Neural progenitor cell (in vitro differentiated cells): ENCODE measurements at regions not wholly inside any gene's neighbourhood (a gene's known extent, or its start where the extent isn't known, plus 50 kb on each side); places are given as distances from the start of the nearest gene placed in this dataset.
"Not testable (repeated sequence)": the region's sequence is repeated elsewhere in the genome, so short reads cannot be mapped to it uniquely, and the experiment has no call there.

ENCODE experiments used
- DNase-seq: peaks from one replicate; pipeline ENCODE4 v3.0.0-alpha.2; 2016; ENCODE audit warnings: low spot score
- H2AFZ ChIP-seq: fragments of 200-600 bp; sonication (generic); replicated peaks from 2 replicates; pipeline ENCODE4 v1.6.1; 2016; ENCODE audit warnings: antibody characterized with exemption
- H3F3A ChIP-seq: fragments of 200-600 bp; sonication (generic); 2 replicates; pipeline ENCODE4 v1.6.1; 2016; ENCODE audit warnings: antibody characterized with exemption, low read depth
- H3K27ac ChIP-seq: fragments of 200-600 bp; sonication (generic); 2 replicates; pipeline ENCODE4 v1.5.1; 2016; ENCODE audit warnings: mild to moderate bottlenecking
- H3K27me3 ChIP-seq: fragments of 200-600 bp; sonication (generic); 2 replicates; pipeline ENCODE4 v1.6.1; 2016; ENCODE audit warnings: mild to moderate bottlenecking, moderate library complexity
- H3K36me3 ChIP-seq: fragments of 200-600 bp; sonication (generic); 2 replicates; pipeline ENCODE4 v1.5.1; 2016
- H3K4me1 ChIP-seq: fragments of 200-600 bp; sonication (generic); 2 replicates; pipeline ENCODE4 v1.6.1; 2016; ENCODE audit warnings: mixed run types
- H3K4me2 ChIP-seq: fragments of 200-600 bp; sonication (generic); 2 replicates; pipeline ENCODE4 v1.6.1; 2016
- H3K4me3 ChIP-seq: fragments of 200-600 bp; sonication (generic); 2 replicates; pipeline ENCODE4 v1.5.1; 2016
- H3K79me2 ChIP-seq: fragments of 200-600 bp; sonication (generic); 2 replicates; pipeline ENCODE4 v1.6.1; 2016; ENCODE audit warnings: low read depth
- H3K9ac ChIP-seq: fragments of 200-600 bp; sonication (generic); 2 replicates; pipeline ENCODE4 v1.6.1; 2016
- H3K9me3 ChIP-seq: fragments of 200-600 bp; sonication (generic); 2 replicates; pipeline ENCODE4 v1.5.1; 2016; ENCODE audit warnings: low read depth
- H4K20me1 ChIP-seq: fragments of 200-600 bp; sonication (generic); 2 replicates; pipeline ENCODE4 v1.6.1; 2016; ENCODE audit warnings: low read depth
- H3K27ac Mint-ChIP-seq: 3 replicates; pipeline ENCODE4 v1.8.0; 2021; ENCODE audit warnings: mixed read lengths
- H3K27me3 Mint-ChIP-seq: 2 replicates; pipeline ENCODE4 v1.8.0; 2022; ENCODE audit warnings: low read depth, mild to moderate bottlenecking, inconsistent platforms, moderate library complexity, mixed read lengths; ENCODE audit not compliant: insufficient read depth
- H3K36me3 Mint-ChIP-seq: 3 replicates; pipeline ENCODE4 v1.8.0; 2021; ENCODE audit warnings: mixed read lengths
- H3K4me1 Mint-ChIP-seq: 3 replicates; pipeline ENCODE4 v1.8.0; 2021; ENCODE audit warnings: mixed read lengths
- H3K4me3 Mint-ChIP-seq: 3 replicates; pipeline ENCODE4 v1.8.0; 2021; ENCODE audit warnings: mild to moderate bottlenecking, moderate library complexity, mixed read lengths
- H3K9me3 Mint-ChIP-seq: 3 replicates; pipeline ENCODE4 v1.8.0; 2020; ENCODE audit warnings: mixed read lengths
- CTCF ChIP-seq: fragments of 200-600 bp; sonication (generic); IDR thresholded peaks from 2 replicates; pipeline ENCODE4 v1.5.1; 2017; ENCODE audit warnings: antibody characterized with exemption, mild to moderate bottlenecking
- EZH2 ChIP-seq: fragments of 200-600 bp; sonication (generic); IDR thresholded peaks from 2 replicates; pipeline ENCODE4 v1.6.1; 2017; ENCODE audit warnings: antibody characterized with exemption, mild to moderate bottlenecking, moderate library complexity
- EZH2phosphoT487 ChIP-seq: fragments of 200-600 bp; sonication (generic); IDR thresholded peaks from 2 replicates; pipeline ENCODE4 v1.6.1; 2017; ENCODE audit warnings: antibody characterized with exemption

DNA sequence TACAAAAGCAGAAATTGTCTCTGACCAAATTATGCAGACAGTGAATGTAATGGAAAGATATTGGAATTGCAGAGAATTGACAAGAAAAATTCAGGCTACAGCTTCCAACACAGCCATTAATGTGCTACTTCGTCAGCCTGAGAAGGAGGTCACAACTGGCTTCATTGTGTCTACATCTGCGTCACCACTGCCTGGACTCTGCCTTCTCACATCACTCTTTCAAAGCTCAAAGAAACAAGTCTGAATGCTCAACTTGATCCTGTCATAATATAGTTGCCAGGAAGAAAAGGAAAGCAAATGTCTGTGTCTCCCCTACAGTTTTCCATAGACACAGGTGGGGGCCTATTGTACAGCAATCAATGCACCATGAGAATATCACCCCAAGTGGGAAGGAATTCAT lies 806.5 kb upstream of the CDH10 start:
- no peak overlapping the region for H3K27ac Mint-ChIP-seq
- Histone ChIP-seq H3F3A (peaks cover 27% of the 10 kb centered on the region), H3K4me1 (peaks cover 35% of the 10 kb centered on the region), H3K27ac (no peak overlapping the region), H3K4me3 (no peak overlapping the region), H3K9me3 (no peaks in the 10 kb centered on the region), H3K9ac (no peak overlapping the region), H3K4me2 (peak overlapping the region; percentile 19), H3K36me3 (no peaks in the 10 kb centered on the region), H4K20me1 (no peaks in the 10 kb centered on the region), H2AFZ (peak overlapping the region; percentile 39), H3K79me2 (no peaks in the 10 kb centered on the region), H3K27me3 (no peaks in the 10 kb centered on the region)
- no peaks in the 10 kb centered on the region for H3K27me3 Mint-ChIP-seq
- no peaks in the 10 kb centered on the region for H3K36me3 Mint-ChIP-seq
- no peak overlapping the region for H3K4me3 Mint-ChIP-seq
- H3K9me3 Mint-ChIP-seq, result no peaks in the 10 kb centered on the region
- peaks cover 39% of the 10 kb centered on the region for H3K4me1 Mint-ChIP-seq
- no peak for TF ChIP-seq EZH2
- no peak for TF ChIP-seq CTCF
- no peak for TF ChIP-seq EZH2phosphoT487
- DNase-seq, result no peak

DNA sequence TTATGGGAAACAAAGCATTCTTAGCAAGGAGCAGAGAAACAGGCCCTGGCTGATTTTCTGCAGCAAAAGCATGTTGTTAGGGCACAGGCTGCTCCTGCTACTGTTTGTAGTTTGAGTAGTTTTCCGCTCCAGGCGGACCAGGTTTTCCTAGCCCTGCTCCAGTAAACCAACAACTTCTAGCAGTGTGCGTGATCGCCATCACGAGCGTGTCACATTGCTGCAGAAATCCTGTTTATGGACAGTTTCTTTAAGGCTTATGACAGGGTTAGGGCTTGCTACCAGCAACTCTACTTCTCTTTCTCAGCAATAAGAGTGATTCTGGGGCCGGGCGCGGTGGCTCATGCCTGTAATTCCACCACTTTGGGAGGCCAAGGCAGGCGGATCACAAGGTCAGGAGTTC lies 803.9 kb upstream of the CDH10 start:
- Histone ChIP-seq H3F3A (peaks cover 43% of the 10 kb centered on the region), H3K27ac (peak overlapping the region; percentile 17), H2AFZ (peak overlapping the region; percentile 65), H3K36me3 (no peaks in the 10 kb centered on the region), H3K79me2 (peaks cover 12% of the 10 kb centered on the region), H4K20me1 (no peaks in the 10 kb centered on the region), H3K9ac (no peak overlapping the region), H3K27me3 (no peaks in the 10 kb centered on the region), H3K9me3 (no peaks in the 10 kb centered on the region), H3K4me2 (peak overlapping the region; percentile 48), H3K4me1 (peaks cover 53% of the 10 kb centered on the region), H3K4me3 (no peak overlapping the region)
- Mint-ChIP-seq H3K4me3 (no peak overlapping the region), H3K4me1 (peaks cover 37% of the 10 kb centered on the region), H3K9me3 (no peaks in the 10 kb centered on the region), H3K36me3 (no peaks in the 10 kb centered on the region), H3K27ac (no peak overlapping the region), H3K27me3 (no peaks in the 10 kb centered on the region)
- peak; percentile 27 for DNase-seq
- TF ChIP-seq CTCF (no peak), EZH2 (no peak), EZH2phosphoT487 (no peak)

DNA sequence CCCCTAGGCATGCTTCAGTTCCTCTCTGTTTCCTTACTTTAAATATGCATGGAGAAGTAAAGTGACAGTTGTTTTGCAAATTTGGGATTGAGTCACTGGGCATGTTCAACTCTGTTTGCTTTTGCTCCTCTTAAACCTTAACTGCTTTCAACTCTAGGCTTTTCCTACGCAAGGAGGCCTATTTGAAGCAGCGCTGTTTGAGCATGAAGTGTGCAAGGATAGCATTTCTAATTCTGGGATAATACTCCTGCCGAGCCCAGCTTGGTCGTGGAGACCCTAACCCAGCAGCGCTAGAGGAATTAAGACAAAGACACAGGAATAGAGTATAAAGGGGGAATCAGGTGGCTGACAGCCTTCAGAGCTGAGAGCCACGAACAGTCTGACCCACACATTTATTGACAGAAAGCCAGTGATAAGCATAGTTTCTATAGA lies 803.4 kb upstream of the CDH10 start:
- H3K27me3 Mint-ChIP-seq, result no peaks in the 10 kb centered on the region
- peak overlapping the region; percentile 16 for H3K4me3 Mint-ChIP-seq
- H3K4me3 ChIP-seq, result no peak overlapping the region
- no peaks in the 10 kb centered on the region for H4K20me1 ChIP-seq
- no peaks in the 10 kb centered on the region for H3K9me3 Mint-ChIP-seq
- peak overlapping the region; percentile 48 for H3K4me2 ChIP-seq
- H3K27ac Mint-ChIP-seq, result peak overlapping the region; percentile 91
- peaks cover 53% of the 10 kb centered on the region for H3K4me1 ChIP-seq
- peaks cover 43% of the 10 kb centered on the region for H3F3A ChIP-seq
- H3K4me1 Mint-ChIP-seq, result peaks cover 37% of the 10 kb centered on the region
- no peaks in the 10 kb centered on the region for H3K36me3 Mint-ChIP-seq
- DNase-seq, result peak; percentile 30
- H3K79me2 ChIP-seq, result peaks cover 16% of the 10 kb centered on the region
- H3K27me3 ChIP-seq, result no peaks in the 10 kb centered on the region
- peak overlapping the region; percentile 65 for H2AFZ ChIP-seq
- no peaks in the 10 kb centered on the region for H3K9me3 ChIP-seq
- H3K27ac ChIP-seq, result peak overlapping the region; percentile 17
- no peaks in the 10 kb centered on the region for H3K36me3 ChIP-seq
- TF ChIP-seq CTCF, result no peak
- no peak for TF ChIP-seq EZH2
- TF ChIP-seq EZH2phosphoT487, result no peak
- no peak overlapping the region for H3K9ac ChIP-seq

DNA sequence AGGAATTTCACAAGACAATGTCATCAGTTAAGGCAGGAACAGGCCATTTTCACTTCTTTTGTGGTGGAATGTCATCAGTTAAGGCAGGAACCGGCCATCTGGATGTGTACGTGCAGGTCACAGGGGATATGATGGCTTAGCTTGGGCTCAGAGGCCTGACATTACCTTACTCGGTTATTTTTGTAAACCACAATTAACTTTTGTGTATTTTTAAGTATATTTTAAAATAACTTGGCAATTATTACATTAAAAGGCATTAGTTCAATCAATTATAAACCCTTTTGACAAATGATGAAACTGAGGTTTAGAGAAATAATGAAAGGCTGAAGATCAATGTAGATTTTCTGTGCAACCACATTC lies 801.3 kb upstream of the CDH10 start:
- H3K4me3 Mint-ChIP-seq, H3K9me3 Mint-ChIP-seq, DNase-seq, H4K20me1 ChIP-seq, H3K9ac ChIP-seq, H2AFZ ChIP-seq, H3K27me3 Mint-ChIP-seq, H3K36me3 ChIP-seq, H3K36me3 Mint-ChIP-seq, H3K27me3 ChIP-seq, H3K4me2 ChIP-seq, H3K9me3 ChIP-seq, H3K4me3 ChIP-seq, H3K27ac Mint-ChIP-seq: not testable (repeated sequence)
- Histone ChIP-seq H3F3A (peaks cover 42% of the 10 kb centered on the region), H3K79me2 (peaks cover 35% of the 10 kb centered on the region), H3K4me1 (peaks cover 57% of the 10 kb centered on the region), H3K27ac (peak overlapping the region; percentile 12)
- H3K4me1 Mint-ChIP-seq, result peaks cover 33% of the 10 kb centered on the region

DNA sequence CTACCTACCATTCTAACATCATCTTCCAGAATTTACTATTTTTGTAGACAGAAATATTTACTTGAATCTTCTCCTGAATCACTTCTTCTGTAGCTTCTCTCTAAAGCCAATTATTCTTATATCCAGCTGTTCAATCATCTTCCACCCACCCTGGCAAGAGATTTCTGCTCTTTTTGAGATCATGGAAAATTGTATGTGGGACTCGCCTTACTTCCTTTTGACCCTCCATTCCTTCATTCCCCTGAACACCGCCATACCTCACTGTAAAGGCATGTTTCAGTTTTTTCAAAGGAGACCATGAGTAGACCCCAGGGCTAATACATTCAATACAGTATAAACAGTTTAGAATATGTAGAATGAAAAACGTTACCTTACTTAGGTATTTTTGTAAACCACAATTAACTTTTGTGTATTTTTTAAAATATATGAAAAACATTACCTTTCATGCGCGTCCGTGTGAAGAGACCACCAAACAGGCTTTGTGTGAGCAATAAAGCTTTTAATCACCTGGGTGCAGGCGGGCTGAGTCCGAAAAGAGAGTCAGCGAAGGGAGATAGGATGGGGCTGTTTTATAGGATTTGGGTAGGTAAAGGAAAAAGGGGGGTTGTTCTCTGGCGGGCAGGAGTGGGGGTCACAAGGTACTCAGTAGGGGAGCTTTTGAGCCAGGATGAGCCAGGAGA lies 800.7 kb upstream of the CDH10 start:
- Histone ChIP-seq H3K4me1 (peaks cover 52% of the 10 kb centered on the region), H3K27ac (peak overlapping the region; percentile 38), H3F3A (peaks cover 40% of the 10 kb centered on the region), H3K79me2 (peaks cover 40% of the 10 kb centered on the region), H3K4me2 (peak overlapping the region; percentile 73), H3K4me3 (peak overlapping the region; percentile 33)
- H3K4me1 Mint-ChIP-seq, result peaks cover 30% of the 10 kb centered on the region
- H3K27me3 ChIP-seq, H3K36me3 Mint-ChIP-seq, H3K9me3 Mint-ChIP-seq, H2AFZ ChIP-seq, H3K36me3 ChIP-seq, H3K9me3 ChIP-seq, H4K20me1 ChIP-seq, DNase-seq, H3K9ac ChIP-seq, H3K27ac Mint-ChIP-seq, H3K27me3 Mint-ChIP-seq: not testable (repeated sequence)
- peak overlapping the region; percentile 25 for H3K4me3 Mint-ChIP-seq
